H9 (cell line): ENCODE measurements at regions not wholly inside any gene's neighbourhood (a gene's known extent, or its start where the extent isn't known, plus 50 kb on each side); places are given as distances from the start of the nearest gene placed in this dataset.
A peak's percentile ranks its signal among the peaks of the same experiment; 100 is the strongest.

ENCODE experiments used
- DNase-seq: peaks from one replicate; pipeline ENCODE4 v3.0.0-alpha.2; 2017
- H2AFZ ChIP-seq: one replicate; pipeline ENCODE4 v1.6.1; 2013; ENCODE audit warnings: mild to moderate bottlenecking, low read length, control low read depth, moderate library complexity
- H2AK5ac ChIP-seq: 2 replicates; pipeline ENCODE4 v1.6.1; 2013; ENCODE audit warnings: low read length, control low read depth, mixed read lengths; ENCODE audit not compliant: insufficient read length
- H2BK120ac ChIP-seq: one replicate; pipeline ENCODE4 v1.6.1; 2013; ENCODE audit warnings: low read depth, mild to moderate bottlenecking, low read length, control low read depth, inconsistent platforms; ENCODE audit not compliant: poor library complexity, severe bottlenecking
- H2BK12ac ChIP-seq: 2 replicates; pipeline ENCODE4 v1.6.1; 2013; ENCODE audit warnings: low read length, control low read depth, mixed read lengths, low read depth; ENCODE audit not compliant: insufficient read length
- H2BK15ac ChIP-seq: 2 replicates; pipeline ENCODE4 v1.6.1; 2013; ENCODE audit warnings: low read depth, low read length, control low read depth
- H2BK20ac ChIP-seq: one replicate; pipeline ENCODE4 v1.6.1; 2013; ENCODE audit warnings: low read depth, mild to moderate bottlenecking, low read length, control low read depth, inconsistent platforms; ENCODE audit not compliant: poor library complexity, severe bottlenecking
- H2BK5ac ChIP-seq: 2 replicates; pipeline ENCODE4 v1.6.1; 2013; ENCODE audit warnings: low read length, control low read depth, mixed read lengths; ENCODE audit not compliant: insufficient read length
- H3K14ac ChIP-seq: 2 replicates; pipeline ENCODE4 v1.6.1; 2013; ENCODE audit warnings: low read length, control low read depth; ENCODE audit not compliant: insufficient read depth
- H3K18ac ChIP-seq: 2 replicates; pipeline ENCODE4 v1.6.1; 2013; ENCODE audit warnings: low read depth, mild to moderate bottlenecking, mixed read lengths, low read length, control low read depth; ENCODE audit not compliant: insufficient read length
- H3K23ac ChIP-seq: 2 replicates; pipeline ENCODE4 v1.6.1; 2013; ENCODE audit warnings: low read length, control low read depth, mixed read lengths, low read depth; ENCODE audit not compliant: insufficient read length
- H3K23me2 ChIP-seq: 2 replicates; pipeline ENCODE4 v1.6.1; 2013; ENCODE audit warnings: low read depth, mild to moderate bottlenecking, mixed read lengths, low read length, control low read depth; ENCODE audit not compliant: insufficient read length, poor library complexity, severe bottlenecking
- H3K27ac ChIP-seq: 2 replicates; pipeline ENCODE4 v1.5.1; 2013; ENCODE audit warnings: low read length, control low read depth, mixed read lengths, low read depth; ENCODE audit not compliant: insufficient read length
- H3K27me3 ChIP-seq: 2 replicates; pipeline ENCODE4 v1.6.1; 2013; ENCODE audit warnings: low read length, control low read depth, inconsistent platforms; ENCODE audit not compliant: insufficient read depth
- H3K4ac ChIP-seq: 2 replicates; pipeline ENCODE4 v1.6.1; 2013; ENCODE audit warnings: low read depth, mild to moderate bottlenecking, control low read depth, inconsistent platforms, low read length, moderate library complexity
- H3K4me1 ChIP-seq: 2 replicates; pipeline ENCODE4 v1.6.1; 2013; ENCODE audit warnings: low read length, control low read depth, inconsistent platforms; ENCODE audit not compliant: insufficient read depth
- H3K4me2 ChIP-seq: 2 replicates; pipeline ENCODE4 v1.6.1; 2013; ENCODE audit warnings: low read length, control low read depth, mixed read lengths; ENCODE audit not compliant: insufficient read length, insufficient read depth
- H3K56ac ChIP-seq: 2 replicates; pipeline ENCODE4 v1.6.1; 2013; ENCODE audit warnings: low read depth, mild to moderate bottlenecking, mixed read lengths, low read length, control low read depth; ENCODE audit not compliant: insufficient read length
- H3K79me1 ChIP-seq: 2 replicates; pipeline ENCODE4 v1.6.1; 2013; ENCODE audit warnings: low read depth, mild to moderate bottlenecking, moderate library complexity, low read length, control low read depth, inconsistent platforms; ENCODE audit not compliant: insufficient read depth, poor library complexity, severe bottlenecking
- H3K79me2 ChIP-seq: 2 replicates; pipeline ENCODE4 v1.6.1; 2013; ENCODE audit warnings: low read length, control low read depth, inconsistent platforms; ENCODE audit not compliant: insufficient read depth
- H3K9ac ChIP-seq: 2 replicates; pipeline ENCODE4 v1.6.1; 2013; ENCODE audit warnings: low read length, control low read depth, mixed read lengths; ENCODE audit not compliant: insufficient read length; ENCODE audit errors: extremely low read depth
- H3K9me3 ChIP-seq: one replicate; pipeline ENCODE4 v1.6.1; 2013; ENCODE audit warnings: low read depth, low read length, inconsistent platforms; ENCODE audit not compliant: control insufficient read depth
- H3T11ph ChIP-seq: one replicate; pipeline ENCODE4 v1.6.1; 2013; ENCODE audit warnings: mild to moderate bottlenecking, low read length, control low read depth, inconsistent platforms
- H4K20me1 ChIP-seq: one replicate; pipeline ENCODE4 v1.6.1; 2013; ENCODE audit not compliant: control insufficient read depth, insufficient read length, insufficient read depth
- H4K5ac ChIP-seq: 2 replicates; pipeline ENCODE4 v1.6.1; 2013; ENCODE audit warnings: low read depth, mild to moderate bottlenecking, mixed read lengths, low read length, control low read depth; ENCODE audit not compliant: insufficient read length
- H4K8ac ChIP-seq: replicated peaks from 2 replicates; pipeline ENCODE4 v1.6.1; 2013; ENCODE audit warnings: low read length, control low read depth, mixed read lengths, low read depth; ENCODE audit not compliant: insufficient read length
- H4K91ac ChIP-seq: 2 replicates; pipeline ENCODE4 v1.6.1; 2013; ENCODE audit warnings: low read depth, mild to moderate bottlenecking, moderate library complexity, mixed read lengths, low read length, control low read depth; ENCODE audit not compliant: insufficient read length
- H3K27ac Mint-ChIP-seq, 3 experiments: 2 replicates in 2 of 3; 3 replicates in 1 of 3; pipeline ENCODE4 v1.8.0; 2020 to 2021; ENCODE audit warnings: mixed read lengths in 3 of 3, mild to moderate bottlenecking in 1 of 3, moderate library complexity in 1 of 3
- H3K27me3 Mint-ChIP-seq: 2 replicates; pipeline ENCODE4 v1.8.0; 2021; ENCODE audit warnings: low read depth, mild to moderate bottlenecking, moderate library complexity, mixed read lengths
- H3K36me3 Mint-ChIP-seq, 3 experiments: 2 replicates in 2 of 3; 3 replicates in 1 of 3; pipeline ENCODE4 v1.8.0; 2020 to 2021; ENCODE audit warnings: low read depth in 3 of 3, mixed read lengths in 3 of 3; ENCODE audit not compliant: insufficient read depth in 1 of 3
- H3K4me1 Mint-ChIP-seq, 2 experiments: 2 replicates each; pipeline ENCODE4 v1.8.0; 2020; ENCODE audit warnings: mixed read lengths in 2 of 2
- H3K4me3 Mint-ChIP-seq, 2 experiments: 2 replicates in 1 of 2; 3 replicates in 1 of 2; pipeline ENCODE4 v1.8.0; 2020 to 2021; ENCODE audit warnings: mild to moderate bottlenecking in 2 of 2, mixed read lengths in 2 of 2, moderate library complexity in 1 of 2
- H3K9me3 Mint-ChIP-seq, 2 experiments: 2 replicates in 1 of 2; 3 replicates in 1 of 2; pipeline ENCODE4 v1.8.0; 2020; ENCODE audit warnings: mild to moderate bottlenecking in 2 of 2, mixed read lengths in 2 of 2, moderate library complexity in 1 of 2
- WGBS: extraction: QIAGEN DNeasy Blood & Tissue Kit; methylation state at CpG from one replicate; pipeline ENCODE4 v1.1.7; 2013; ENCODE audit warnings: missing lambda C conversion rate, low lambda C conversion rate, mixed read lengths; ENCODE audit not compliant: insufficient read length; ENCODE audit errors: extremely low coverage; 5-methylcytosine and 5-hydroxymethylcytosine counted together
- TF ChIP-seq, protein P1 (sequence below): fragments of 200-600 bp; sonication (generic); conservative IDR thresholded peaks from 3 replicates; pipeline ENCODE4 v1.8.0; 2021; ENCODE audit warnings: antibody characterized with exemption, mild to moderate bottlenecking

DNA sequence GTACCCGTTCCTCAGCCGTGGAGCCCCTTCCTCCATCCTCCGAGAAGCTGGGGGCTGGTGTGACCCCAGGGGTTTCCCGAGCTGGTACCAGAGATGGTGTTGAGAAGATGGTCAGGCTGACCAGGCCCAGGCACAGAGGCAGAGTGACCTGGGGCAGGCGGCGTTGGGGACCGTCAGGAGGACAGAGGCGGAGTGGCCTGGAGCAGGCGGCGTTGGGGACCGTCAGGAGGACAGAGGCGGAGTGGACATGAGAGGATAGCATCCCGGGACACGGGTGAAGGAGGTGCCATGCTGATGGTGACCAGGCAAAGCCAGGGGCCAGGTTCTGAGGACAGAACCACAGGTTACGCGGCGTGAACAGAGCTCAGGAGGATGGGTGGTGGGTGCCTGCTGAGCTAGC lies 75.9 kb upstream of the TTC34 start:
- peaks cover 2% of the 10 kb centered on the region; the same call in 1 of the 2 replicates for H3K27me3 Mint-ChIP-seq
- Histone ChIP-seq H3K4ac (no peak overlapping the region), H3K9ac (no peak overlapping the region), H3K27me3 (no peaks in the 10 kb centered on the region), H3K23me2 (no peaks in the 10 kb centered on the region), H4K5ac (no peak overlapping the region), H4K20me1 (no peaks in the 10 kb centered on the region), H3K4me1 (no peaks in the 10 kb centered on the region), H2AFZ (no peak overlapping the region), H3K27ac (no peak overlapping the region), H2AK5ac (no peak overlapping the region), H2BK12ac (no peak overlapping the region), H4K8ac (no peak overlapping the region), H3K56ac (no peak overlapping the region), H4K91ac (no peak overlapping the region), H3K79me1 (no peaks in the 10 kb centered on the region), H3K14ac (no peak overlapping the region), H3K9me3 (peaks cover 81% of the 10 kb centered on the region), H3K18ac (no peak overlapping the region), H2BK120ac (no peak overlapping the region), H2BK20ac (no peak overlapping the region), H3K4me2 (no peak overlapping the region), H2BK5ac (no peak overlapping the region), H3K79me2 (no peaks in the 10 kb centered on the region), H2BK15ac (no peak overlapping the region), H3T11ph (no peak overlapping the region), H3K23ac (no peak overlapping the region)
- TF ChIP-seq, protein P1, sequence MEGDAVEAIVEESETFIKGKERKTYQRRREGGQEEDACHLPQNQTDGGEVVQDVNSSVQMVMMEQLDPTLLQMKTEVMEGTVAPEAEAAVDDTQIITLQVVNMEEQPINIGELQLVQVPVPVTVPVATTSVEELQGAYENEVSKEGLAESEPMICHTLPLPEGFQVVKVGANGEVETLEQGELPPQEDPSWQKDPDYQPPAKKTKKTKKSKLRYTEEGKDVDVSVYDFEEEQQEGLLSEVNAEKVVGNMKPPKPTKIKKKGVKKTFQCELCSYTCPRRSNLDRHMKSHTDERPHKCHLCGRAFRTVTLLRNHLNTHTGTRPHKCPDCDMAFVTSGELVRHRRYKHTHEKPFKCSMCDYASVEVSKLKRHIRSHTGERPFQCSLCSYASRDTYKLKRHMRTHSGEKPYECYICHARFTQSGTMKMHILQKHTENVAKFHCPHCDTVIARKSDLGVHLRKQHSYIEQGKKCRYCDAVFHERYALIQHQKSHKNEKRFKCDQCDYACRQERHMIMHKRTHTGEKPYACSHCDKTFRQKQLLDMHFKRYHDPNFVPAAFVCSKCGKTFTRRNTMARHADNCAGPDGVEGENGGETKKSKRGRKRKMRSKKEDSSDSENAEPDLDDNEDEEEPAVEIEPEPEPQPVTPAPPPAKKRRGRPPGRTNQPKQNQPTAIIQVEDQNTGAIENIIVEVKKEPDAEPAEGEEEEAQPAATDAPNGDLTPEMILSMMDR, result no peak
- peak overlapping the region in 1 of 3 experiments; percentile 91; a peak in 1 of 7 replicates for H3K27ac Mint-ChIP-seq
- no peak for DNase-seq
- peaks cover 4 to 75% of the 10 kb centered on the region in 2 experiments for H3K9me3 Mint-ChIP-seq
- no peak overlapping the region for H3K4me3 Mint-ChIP-seq
- H3K4me1 Mint-ChIP-seq, result no peaks in the 10 kb centered on the region
- WGBS, result no CpG with 5 or more reads among the region's 17 CpGs
- H3K36me3 Mint-ChIP-seq, result peaks cover 0 to 8% (median 0%) of the 10 kb centered on the region in 3 experiments; a peak in 2 of 7 replicates
